HUDEP-2 (cell line): ENCODE measurements at regions not wholly inside any gene's neighbourhood (a gene's known extent, or its start where the extent isn't known, plus 50 kb on each side); places are given as distances from the start of the nearest gene placed in this dataset.

Experiments
- DNase-seq, 76 experiments: peaks; one replicate each; lab custom pipeline; 2025; ENCODE audit not compliant: unreplicated experiment in 76 of 76; lab: John Stamatoyannopoulos, UW

DNA sequence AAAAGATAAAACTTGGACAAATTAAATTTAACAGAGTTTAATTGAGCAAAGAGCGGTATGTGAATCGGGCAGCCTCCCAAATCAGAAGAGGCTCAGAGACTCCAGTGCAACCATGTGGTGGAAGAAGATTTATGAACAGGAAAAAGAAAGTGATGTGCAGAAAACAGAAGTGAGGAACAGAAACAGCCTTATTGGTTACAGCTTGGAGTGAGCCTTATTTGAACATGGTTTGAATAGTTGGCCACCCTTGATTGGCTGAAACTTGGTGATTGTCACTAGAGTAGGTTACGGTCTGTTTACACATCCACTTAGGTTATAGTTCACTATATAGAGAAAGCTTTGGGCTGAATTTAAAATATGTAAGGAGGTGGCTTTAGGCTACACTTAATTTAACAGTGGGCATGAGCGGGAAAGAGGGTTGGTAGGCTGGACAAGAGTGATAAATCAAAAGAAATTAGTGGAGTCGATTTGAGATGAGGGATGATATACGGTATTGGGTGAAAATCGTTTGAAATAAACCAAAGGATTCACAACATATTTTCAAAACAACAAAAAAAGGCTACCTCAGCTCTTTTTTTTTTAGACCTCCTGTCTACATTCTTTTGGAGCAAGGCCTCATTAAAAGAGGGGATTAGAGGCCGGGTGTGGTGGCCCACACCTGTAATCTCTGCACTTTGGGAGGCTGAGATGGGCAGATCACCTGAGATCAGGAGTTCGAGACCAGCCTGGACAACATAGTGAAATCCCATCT, 84.3 kb upstream of the PREP start:
- DNase-seq = no peak

DNA sequence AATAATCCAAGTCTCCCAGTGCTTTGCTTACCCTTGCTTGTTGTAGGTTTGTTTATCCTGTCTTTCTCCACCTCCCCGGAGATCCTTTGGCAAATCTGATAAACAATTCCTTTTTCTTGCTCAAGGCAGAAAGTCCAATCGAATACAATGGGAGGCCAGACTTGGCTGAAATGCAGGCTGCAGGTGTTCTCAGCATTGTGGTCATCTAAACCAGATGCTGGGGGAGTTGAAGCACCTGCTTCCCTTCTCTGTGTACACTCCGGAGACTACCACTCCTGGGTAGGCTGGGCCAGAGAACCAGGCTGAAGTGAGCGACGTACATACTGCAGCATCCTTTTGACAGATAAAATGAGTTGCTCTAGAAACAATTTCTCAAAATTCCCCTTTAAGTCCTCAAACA, 82.6 kb upstream of the PREP start:
- no peak for DNase-seq

DNA sequence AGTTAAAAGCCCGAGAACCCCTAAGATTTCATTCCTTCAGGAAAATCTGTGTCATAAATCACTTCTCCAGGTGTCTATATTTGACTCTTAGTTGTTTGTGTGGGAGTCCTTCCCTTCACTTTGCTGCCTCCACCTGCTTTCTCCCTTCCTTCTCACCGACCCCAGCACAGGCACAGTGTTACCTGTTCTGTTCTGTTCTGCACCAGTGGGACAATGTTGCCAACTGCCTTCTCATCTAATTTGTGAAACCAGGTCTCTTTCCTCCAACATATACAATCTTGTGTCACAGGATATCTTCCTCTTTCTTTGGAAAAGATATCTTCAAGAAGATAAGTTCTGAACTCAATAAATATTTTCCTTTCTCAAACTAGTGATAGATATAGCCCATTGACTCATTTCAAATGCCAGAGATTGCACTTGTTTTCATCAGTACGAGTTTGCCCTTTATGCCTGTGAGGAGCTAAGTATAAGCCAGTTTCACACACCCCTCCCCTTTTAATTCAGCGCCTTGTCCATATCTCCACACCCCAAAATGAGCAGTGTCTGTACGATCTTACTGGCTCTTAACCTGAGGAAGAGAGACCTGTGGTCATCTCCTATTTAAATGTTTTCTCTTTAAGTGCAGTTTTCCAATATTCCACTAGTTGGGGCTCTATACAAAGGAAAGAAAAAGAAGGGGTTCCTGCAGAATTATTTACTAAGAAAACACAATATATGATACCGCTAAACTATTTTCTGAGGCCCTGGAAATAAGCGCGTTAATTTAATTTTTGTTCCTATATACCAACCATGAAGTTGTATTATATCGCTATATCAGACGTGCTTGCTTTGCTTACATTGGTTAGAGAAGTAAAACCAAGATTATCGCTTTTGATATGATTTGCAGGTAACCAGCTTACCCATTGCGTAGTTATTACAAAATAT, 81.6 kb upstream of the PREP start:
- peak in 8 of 76 experiments; percentile 1 to 33 (median 10) for DNase-seq

DNA sequence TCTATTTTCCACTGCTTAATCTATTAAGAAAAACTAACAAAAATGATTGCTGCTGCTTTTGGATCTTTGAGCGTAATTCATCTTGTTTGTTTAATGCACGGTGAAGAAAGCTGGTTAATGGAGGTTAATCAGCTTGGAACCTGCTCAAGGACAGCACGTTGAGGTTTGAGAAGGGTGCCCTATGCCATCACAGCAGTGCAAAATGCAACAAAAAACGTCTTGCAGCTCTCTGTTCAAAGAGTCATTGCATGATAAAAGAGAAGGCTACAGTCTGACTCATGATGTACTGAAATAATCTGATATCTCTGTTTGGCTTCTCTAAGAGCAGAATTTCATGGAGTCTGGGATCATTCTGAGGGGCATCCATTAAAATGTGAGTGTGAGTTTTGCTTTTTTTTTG, 80.6 kb upstream of the PREP start:
- no peak for DNase-seq

DNA sequence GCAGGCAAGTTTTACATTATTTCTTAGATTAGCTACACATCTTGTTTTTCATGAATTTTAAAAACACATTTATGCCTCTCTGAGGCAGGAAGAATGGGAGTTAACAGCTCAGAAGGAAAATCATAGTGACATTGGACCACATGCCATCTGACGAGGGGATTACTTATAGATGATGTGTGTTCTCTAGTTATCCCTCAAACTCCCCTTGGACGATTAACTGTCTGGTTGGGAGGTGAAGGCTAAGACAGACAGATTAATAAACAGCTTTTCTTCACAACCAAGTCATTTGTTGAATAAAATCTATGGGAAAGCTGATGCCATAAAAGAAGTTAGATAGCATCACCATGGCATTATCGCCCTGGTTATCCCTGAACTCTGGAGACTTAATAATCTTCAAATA, 80.0 kb upstream of the PREP start:
- DNase-seq = no peak

DNA sequence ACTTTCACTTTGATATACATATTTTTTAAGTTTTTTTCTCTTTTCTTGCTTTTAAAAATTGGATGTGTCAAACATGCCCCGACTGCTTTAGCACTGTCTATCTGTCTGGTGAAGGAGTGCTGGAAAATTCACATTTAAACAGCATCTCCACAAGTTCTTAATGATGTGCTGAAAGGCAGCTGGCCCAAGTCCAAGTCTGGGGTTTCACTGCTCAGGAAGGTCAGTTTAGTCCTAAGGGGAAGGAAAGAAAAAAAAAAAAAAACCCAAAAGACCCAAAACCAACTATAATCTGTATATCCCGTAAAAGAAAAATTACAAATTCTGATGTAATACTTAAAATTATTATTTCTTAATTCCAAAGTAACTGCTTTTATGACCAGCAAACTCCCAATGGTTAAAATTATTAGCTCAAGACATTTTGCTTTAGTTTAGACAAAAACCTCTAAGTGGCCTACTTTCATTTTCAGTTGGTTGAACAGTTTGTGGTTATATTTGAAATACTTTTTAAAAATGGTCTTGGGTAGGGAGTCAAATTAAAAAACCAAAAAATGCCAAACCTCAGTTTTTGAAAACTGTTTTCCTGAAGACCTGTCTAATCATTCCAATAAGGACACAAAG, 79.5 kb upstream of the PREP start:
- no peak for DNase-seq

DNA sequence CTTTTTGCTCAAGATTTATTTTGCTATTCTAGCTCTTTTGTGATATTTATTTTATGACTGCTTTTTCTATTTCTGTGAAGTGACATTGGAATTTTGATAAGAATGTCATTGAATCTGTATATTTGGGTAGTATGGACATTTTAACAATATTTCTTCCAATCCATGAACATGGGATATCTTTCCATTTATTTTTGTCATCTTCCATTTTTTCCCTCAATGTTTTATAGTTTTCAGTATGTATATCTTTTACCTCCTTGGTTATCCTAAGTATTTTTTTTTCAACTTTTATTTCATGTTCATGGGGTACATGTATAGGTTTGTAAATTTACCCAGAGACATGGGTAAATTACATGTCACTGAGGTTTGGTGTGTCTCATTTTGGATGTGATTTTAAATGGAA, 74.1 kb upstream of the PREP start:
- no peak for DNase-seq

DNA sequence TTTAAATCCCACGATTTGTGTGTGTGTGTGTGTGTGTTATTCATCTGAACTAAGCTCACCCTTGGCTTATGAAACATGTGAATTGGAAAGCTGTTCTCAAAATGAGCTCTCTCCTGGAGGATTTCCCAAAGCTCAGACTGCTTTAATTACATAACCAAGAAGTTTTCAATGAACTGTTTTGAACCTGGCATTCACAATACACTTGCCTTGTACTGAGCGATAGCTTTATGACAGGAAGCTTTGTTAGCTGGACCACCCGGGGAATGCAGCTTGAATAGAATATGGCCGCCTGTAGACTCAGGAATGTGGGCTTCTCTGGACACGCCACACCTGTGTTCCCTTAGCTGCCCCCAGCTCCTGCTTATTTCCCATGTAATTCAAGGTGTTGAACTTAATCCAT, 71.4 kb upstream of the PREP start:
- no peak for DNase-seq

DNA sequence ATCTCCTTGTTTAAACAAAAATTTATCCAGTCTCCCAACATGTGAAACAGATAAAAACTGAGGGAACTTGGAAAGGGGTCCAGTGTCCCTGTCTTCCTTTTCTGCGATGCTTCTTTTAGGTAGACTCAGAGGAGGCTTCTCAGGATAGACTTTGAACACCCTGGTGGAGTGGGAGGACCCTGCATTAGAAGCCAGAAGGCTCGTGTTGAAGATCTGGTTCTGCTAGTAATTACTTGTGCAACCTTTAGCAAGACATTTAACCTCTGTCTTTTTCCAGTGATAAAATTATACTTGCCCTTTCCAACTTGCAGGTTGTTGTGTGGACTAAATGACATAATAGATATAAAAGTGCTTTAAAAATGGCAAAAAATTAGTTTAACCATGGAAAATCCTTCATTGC, 67.1 kb upstream of the PREP start:
- no peak for DNase-seq

DNA sequence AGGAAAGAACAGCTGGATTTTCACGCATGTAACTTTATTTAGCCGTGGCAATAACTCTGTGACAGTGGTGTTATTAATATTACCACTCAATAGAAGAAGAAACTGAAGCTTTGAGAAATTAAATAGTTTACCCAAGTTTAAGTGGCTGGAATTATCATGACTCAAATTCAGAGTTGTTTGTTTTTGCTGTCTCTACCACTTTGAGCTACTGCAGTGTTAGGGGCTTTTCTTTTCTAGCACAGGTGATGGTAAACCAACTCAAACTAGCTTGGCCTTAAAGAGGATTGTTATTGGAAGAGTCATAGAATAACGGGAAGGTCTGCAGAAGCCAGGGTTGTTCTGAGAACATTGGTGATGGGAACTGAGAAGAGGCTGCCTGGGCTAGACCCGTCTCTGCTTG, 66.0 kb upstream of the PREP start:
- no peak for DNase-seq

DNA sequence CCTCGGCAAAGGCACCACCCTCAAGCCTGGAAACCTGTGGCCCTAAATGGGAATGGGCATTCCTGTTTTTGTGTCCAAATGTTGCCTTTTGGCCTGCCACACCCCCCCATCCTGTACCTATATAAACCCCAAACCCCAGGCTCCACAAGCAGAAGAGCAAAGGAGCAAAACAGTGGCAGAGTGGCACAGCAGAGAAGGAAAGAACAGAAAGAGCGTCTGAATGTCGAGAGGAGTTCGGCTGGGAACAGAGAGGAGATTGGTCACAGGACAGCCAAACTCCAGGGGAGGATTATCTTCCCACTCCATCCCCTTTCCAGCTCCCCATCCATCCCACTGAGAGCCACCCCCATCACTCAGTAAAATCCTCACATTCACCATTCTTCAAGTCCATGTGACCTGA, 58.0 kb upstream of the PREP start:
- DNase-seq = no peak

DNA sequence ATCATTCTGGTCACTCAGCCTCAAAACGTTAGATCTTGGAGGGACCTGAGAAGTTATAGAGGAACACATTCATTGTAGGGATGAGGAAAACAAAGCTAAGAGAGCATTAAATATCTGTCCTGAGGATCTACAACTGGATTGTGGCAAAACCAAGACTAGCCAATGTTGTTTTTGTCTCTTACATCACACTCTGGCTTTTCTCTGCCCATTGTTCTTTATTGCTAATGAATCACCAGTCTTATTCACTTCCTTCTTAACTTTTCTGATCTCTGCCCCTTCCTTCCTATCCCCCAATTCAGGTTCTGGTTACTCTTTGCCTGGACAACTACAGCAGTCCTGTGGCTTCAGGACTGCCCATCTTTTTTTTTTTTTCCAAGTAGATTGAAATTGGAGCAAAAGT, 57.0 kb upstream of the PREP start:
- DNase-seq = no peak

DNA sequence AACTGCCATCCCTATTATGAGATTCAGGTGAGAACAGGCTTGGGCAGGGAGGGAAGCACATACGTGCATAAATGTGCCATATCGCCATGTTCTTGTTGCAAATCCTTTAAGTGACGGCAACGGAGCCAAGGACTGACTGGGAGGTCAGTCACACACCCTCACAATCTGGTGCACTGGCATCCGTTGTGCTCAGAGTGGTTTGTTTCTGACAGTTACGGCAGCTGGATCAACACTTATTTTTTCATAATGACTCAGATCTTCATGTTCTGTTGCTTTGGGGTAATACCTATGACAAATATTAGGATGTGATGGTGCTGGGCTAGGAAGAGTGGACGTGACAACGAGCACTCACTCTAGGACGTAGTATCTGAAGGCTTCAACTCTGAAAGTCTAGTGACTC, 56.2 kb upstream of the PREP start:
- DNase-seq = no peak

DNA sequence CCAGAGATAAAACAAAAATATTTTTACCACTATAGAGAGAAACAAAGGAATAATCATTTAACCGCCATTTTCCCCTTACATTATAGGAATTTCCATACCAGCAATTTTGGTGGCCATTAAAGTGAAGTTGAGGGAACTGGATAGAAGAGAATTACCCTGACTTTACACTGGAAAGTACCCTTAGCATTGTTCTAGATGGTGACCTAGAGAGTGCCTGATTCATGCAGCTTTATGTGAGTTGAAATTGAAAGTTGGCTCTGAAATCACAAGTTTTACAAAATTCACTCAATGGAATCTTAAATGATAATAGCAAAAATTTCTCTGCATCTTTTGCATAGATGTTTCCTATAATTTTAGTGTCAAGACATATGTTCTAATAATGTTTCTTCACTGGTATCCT, 55.7 kb upstream of the PREP start:
- no peak for DNase-seq

DNA sequence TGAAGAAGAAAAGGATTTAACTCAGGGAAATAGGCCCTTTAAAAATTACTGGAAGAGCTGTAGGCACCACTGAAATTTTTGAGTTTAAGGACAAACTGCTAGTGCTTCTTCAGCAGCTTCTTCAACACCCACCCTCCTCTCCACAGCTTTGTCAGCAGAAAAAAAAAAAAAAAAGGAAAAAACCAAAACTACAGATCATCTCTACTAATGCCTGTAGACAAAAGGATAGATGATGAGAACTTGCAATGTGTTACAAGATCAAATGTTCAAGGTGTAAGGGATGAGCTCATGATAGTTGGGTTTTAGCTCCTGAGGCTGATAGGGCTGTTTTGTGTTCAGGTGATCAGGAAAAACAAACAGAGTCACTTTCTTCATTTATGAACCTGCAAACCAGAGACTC, 55.2 kb upstream of the PREP start:
- DNase-seq = no peak

DNA sequence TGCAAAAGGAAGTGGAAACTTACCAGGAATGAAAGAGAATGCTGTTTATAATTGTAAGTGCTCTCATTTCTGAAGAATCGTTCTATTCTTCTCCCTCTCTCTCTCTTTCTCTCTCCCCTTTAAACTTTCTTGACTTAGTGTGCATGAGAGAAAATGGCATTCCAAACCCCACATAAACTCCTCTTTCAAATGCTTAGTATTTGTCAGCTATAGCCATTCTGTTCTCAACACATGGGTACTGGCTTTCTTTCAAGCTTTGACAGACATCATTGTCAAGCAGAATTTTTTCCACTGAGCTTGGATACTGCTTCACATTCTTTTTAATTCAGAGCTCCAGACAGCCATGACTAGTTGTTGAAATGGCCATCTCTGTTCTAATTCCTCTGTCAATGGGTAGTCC, 51.1 kb upstream of the PREP start:
- DNase-seq = no peak

DNA sequence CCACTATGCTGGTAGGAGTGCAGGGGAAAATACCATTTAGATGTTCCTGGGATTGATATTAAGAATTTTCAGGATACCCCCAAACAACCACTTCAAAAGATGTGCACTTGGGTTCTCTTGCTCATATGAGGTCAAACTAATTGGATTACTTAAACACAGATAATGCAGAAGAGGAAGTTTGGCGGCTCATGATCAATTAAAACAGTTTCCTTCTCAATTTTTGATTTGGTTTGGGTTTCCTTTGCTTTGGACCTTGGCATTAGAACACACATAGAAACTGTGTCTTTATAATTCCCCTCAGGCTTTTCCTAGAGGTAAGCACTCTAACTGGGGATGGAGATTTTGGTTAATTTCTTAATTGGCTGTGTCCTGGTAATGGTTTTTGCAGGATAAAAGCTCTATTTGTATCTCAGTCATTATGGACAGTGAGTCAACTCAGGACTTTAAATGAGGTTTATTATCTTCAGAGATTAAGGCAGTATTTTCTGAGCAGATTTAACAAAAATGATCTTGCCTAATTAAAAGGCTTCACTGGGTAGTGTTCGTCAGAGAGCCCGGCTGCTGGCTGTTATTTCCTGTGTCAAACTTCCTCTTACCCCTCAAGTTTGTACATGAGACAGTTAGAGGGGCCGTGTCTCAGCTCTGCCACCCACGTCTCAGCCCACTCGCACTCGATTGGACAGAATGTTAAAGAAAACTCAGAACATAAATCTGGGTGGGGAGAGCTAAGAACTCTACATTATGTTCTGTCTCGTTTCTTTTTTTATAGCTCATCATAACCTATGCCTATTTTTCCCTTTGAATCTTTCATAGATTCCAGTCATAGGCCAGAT, 50.3 kb upstream of the PREP start:
- no peak for DNase-seq
